CD4-positive, alpha-beta T cell treated with Interleukin-2 at 100 ng/mL for 4 hours (primary cell): ENCODE measurements at regions not wholly inside any gene's neighbourhood (a gene's known extent, or its start where the extent isn't known, plus 50 kb on each side); places are given as distances from the start of the nearest gene placed in this dataset.

ENCODE experiments used
- DNase-seq: peaks from one replicate; pipeline ENCODE4 v3.0.0-alpha.2; 2020; ENCODE audit warnings: low spot score

GRCh38 chr17:34416116-34416515, 53.1 kb upstream of the CCL1 start:
- no peak for DNase-seq

- DNase-seq = no peak
Observed at GRCh38 chr17:34414339-34414738, 51.3 kb upstream of the CCL1 start.

GRCh38 chr17:34413443-34414119, 50.5 kb upstream of the CCL1 start:
- no peak for DNase-seq

DNA sequence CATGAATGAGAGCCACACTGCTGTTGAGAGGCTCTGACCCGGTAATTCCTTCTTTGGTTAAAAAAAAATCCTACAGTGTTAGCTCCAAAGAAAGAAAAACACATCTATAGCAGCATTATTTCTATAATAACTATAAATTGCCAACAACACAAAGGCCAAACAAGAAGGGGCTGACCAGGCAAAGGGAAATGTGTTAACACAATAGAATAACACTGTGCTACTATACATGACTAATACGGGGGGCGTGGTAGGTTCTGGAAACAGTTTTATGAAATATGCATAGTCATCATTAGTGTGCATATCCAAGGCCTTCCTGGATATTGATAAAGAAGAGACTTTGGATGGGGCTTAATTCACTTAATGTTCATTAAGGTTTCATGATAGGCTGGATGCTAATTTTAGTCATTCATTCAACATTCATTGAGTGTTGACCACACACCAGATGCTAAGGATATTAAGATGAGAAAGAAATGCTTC, 50.0 kb upstream of the CCL1 start:
- no peak for DNase-seq
